CD4-positive, alpha-beta memory T cell (primary cell): ENCODE measurements at regions not wholly inside any gene's neighbourhood (a gene's known extent, or its start where the extent isn't known, plus 50 kb on each side); places are given as distances from the start of the nearest gene placed in this dataset.
A peak's percentile ranks its signal among the peaks of the same experiment; 100 is the strongest.
"Not testable (repeated sequence)": the region's sequence is repeated elsewhere in the genome, so short reads cannot be mapped to it uniquely, and the experiment has no call there.

Experiments
- CTCF ChIA-PET: fragments of 350-600 bp; sonication (Branson Sonifier 250); formaldehyde crosslinking; loops from one replicate; lab custom pipeline; 2021; ENCODE audit warnings: inconsistent platforms; ENCODE audit not compliant: partially characterized antibody; lab: Charles Lee
- POLR2A ChIA-PET: fragments of 350-600 bp; sonication (Branson Sonifier 250); formaldehyde crosslinking; loops from one replicate; lab custom pipeline; 2021; ENCODE audit not compliant: partially characterized antibody; lab: Charles Lee
- DNase-seq, 5 donors: peaks; one replicate each; pipeline versions ENCODE4 v3.0.0 to v3.0.0-alpha.2; 2020 to 2022; ENCODE audit warnings: mixed read lengths in 1 of 5
- H3K27ac ChIP-seq: one replicate; pipeline ENCODE4 v1.7.0; 2013; ENCODE audit warnings: low read depth, low read length
- H3K27me3 ChIP-seq: 2 replicates; pipeline ENCODE4 v1.7.0; 2013; ENCODE audit warnings: mild to moderate bottlenecking, low read length, moderate library complexity; ENCODE audit not compliant: insufficient read depth
- H3K36me3 ChIP-seq: 2 replicates; pipeline ENCODE4 v1.7.0; 2013; ENCODE audit warnings: mild to moderate bottlenecking, low read length, moderate library complexity; ENCODE audit not compliant: insufficient read depth
- H3K4me1 ChIP-seq: 2 replicates; pipeline ENCODE4 v1.7.0; 2013; ENCODE audit warnings: mild to moderate bottlenecking, low read length, moderate library complexity; ENCODE audit not compliant: insufficient read depth
- H3K4me3 ChIP-seq, 2 donors: one replicate each; pipeline ENCODE4 v1.7.0; 2013; ENCODE audit warnings: low read length in 2 of 2, mild to moderate bottlenecking in 1 of 2
- H3K9me3 ChIP-seq, 2 donors: one replicate each; pipeline ENCODE4 v1.7.0; 2013; ENCODE audit warnings: low read length in 2 of 2, control low read depth in 1 of 2; ENCODE audit not compliant: control insufficient read depth in 1 of 2
- H3K27ac Mint-ChIP-seq, 7 donors: one replicate each; pipeline ENCODE4 v1.8.0; 2020 to 2021; ENCODE audit warnings: mixed read lengths in 7 of 7, mild to moderate bottlenecking in 6 of 7, inconsistent platforms in 3 of 7, moderate library complexity in 3 of 7
- H3K27me3 Mint-ChIP-seq, 2 donors: one replicate each; pipeline ENCODE4 v1.8.0; 2020 to 2021; ENCODE audit warnings: mixed read lengths in 2 of 2
- H3K36me3 Mint-ChIP-seq, 2 donors: one replicate each; pipeline ENCODE4 v1.8.0; 2020 to 2021; ENCODE audit warnings: mixed read lengths in 2 of 2, inconsistent platforms in 1 of 2, mild to moderate bottlenecking in 1 of 2
- H3K4me1 Mint-ChIP-seq, 4 donors: one replicate each; pipeline ENCODE4 v1.8.0; 2020 to 2021; ENCODE audit warnings: mixed read lengths in 4 of 4, mild to moderate bottlenecking in 1 of 4
- H3K4me3 Mint-ChIP-seq, 8 donors: one replicate each; pipeline ENCODE4 v1.8.0; 2020 to 2021; ENCODE audit warnings: mixed read lengths in 8 of 8, mild to moderate bottlenecking in 7 of 8, moderate library complexity in 6 of 8, inconsistent platforms in 3 of 8
- H3K9me3 Mint-ChIP-seq, 8 donors: one replicate each; pipeline ENCODE4 v1.8.0; 2020 to 2021; ENCODE audit warnings: mixed read lengths in 8 of 8, mild to moderate bottlenecking in 5 of 8, inconsistent platforms in 3 of 8, moderate library complexity in 1 of 8
- intact Hi-C: fragments of 100-400 bp; cut with micrococcal nuclease; formaldehyde crosslinking; loops from one replicate; pipeline ENCODE4 v1.15.1; 2023

DNA sequence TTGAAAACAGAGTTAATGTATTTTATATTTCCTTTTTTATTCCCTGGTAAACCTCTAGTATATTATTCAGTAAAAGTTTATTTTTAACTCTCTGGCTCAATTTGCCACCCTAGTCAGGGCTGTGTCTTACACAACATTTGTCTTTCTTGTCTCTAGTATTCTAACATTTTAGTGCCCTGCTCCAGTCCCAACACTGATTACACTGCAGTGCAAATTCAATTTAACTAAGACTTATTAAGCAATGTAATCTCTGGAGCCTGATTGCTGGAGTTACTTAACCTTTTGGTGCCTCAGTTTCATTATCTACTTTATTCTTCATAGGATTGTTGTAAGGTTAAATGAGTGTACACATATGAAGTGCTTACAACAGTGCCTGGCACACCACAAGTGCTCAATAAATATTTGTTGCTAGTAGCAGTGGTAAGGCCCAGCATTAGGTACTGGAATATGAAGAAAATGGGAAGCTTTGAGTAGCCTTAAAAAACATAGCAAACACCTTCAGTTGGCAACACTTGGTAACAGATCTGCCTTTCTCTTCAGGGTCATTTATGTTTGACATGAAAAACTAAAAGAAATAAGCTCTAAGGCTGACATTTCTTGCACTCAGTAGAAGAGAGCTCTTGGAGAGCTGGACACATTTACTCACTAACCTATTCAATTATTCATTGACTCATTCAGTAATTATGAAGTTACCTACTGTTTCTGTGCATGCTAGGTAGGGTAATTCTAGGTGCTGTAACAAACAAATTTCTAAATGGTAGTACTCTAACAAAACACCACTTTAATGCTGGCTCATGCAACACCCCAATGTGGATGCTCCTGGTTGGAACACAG lies 364.5 kb upstream of the EPHA3 start:
- Histone ChIP-seq H3K27me3 (no peaks in the 10 kb centered on the region), H3K4me3 (no peak overlapping the region), H3K9me3 (no peaks in the 10 kb centered on the region), H3K4me1 (no peaks in the 10 kb centered on the region), H3K36me3 (no peaks in the 10 kb centered on the region), H3K27ac (no peak overlapping the region)
- H3K36me3 Mint-ChIP-seq: no peaks in the 10 kb centered on the region
- no peaks in the 10 kb centered on the region for H3K4me1 Mint-ChIP-seq
- peaks cover 2 to 12% (median 8%) of the 10 kb centered on the region in 8 donors for H3K9me3 Mint-ChIP-seq
- CTCF ChIA-PET: no interaction called here
- no peak overlapping the region for H3K27ac Mint-ChIP-seq
- intact Hi-C loops: no loop called here
- H3K27me3 Mint-ChIP-seq: no peaks in the 10 kb centered on the region
- no peak overlapping the region for H3K4me3 Mint-ChIP-seq
- DNase-seq: no peak
- POLR2A ChIA-PET: no interaction called here

DNA sequence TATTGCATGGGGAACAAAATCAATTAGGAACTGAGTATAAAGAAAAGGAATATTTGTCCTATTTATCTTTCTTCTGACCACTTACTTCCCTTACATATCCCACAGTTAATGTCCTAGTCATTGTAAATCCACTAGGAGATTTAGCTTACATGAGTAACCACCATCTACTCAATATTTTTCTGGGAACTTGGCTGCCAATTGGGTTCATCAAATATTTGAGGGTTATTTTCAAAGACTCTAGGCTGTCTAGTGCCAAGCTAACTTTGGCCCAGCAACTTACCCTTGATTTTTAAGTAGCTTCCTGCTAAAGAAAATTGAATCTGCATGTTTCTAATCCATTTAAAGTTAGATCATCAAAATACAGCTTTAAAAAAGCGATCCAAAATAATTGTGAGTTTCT lies 362.5 kb upstream of the EPHA3 start:
- Mint-ChIP-seq H3K9me3 (peaks cover 4 to 17% (median 10%) of the 10 kb centered on the region in 8 donors), H3K27me3 (no peaks in the 10 kb centered on the region), H3K4me1 (no peaks in the 10 kb centered on the region), H3K36me3 (no peaks in the 10 kb centered on the region), H3K4me3 (no peak overlapping the region), H3K27ac (no peak overlapping the region)
- Histone ChIP-seq H3K4me1 (no peaks in the 10 kb centered on the region), H3K27me3 (no peaks in the 10 kb centered on the region), H3K9me3 (no peaks in the 10 kb centered on the region), H3K36me3 (no peaks in the 10 kb centered on the region), H3K4me3 (no peak overlapping the region), H3K27ac (no peak overlapping the region)
- intact Hi-C loops: no loop called here
- DNase-seq: no peak
- ChIA-PET CTCF (no interaction called here), POLR2A (no interaction called here)

GRCh38 chr3:88747145-88747544 lies 360.3 kb upstream of the EPHA3 start:
- H3K27me3 Mint-ChIP-seq, H3K36me3 ChIP-seq, H3K4me3 ChIP-seq, H3K4me3 Mint-ChIP-seq, POLR2A ChIA-PET, intact Hi-C loops, DNase-seq, H3K27ac Mint-ChIP-seq, H3K27me3 ChIP-seq, H3K36me3 Mint-ChIP-seq, H3K4me1 ChIP-seq, H3K9me3 ChIP-seq, H3K27ac ChIP-seq, CTCF ChIA-PET, H3K4me1 Mint-ChIP-seq: not testable (repeated sequence)
- H3K9me3 Mint-ChIP-seq: peaks cover 4 to 17% (median 10%) of the 10 kb centered on the region in 8 donors

GRCh38 chr3:88758676-88759075 lies 348.7 kb upstream of the EPHA3 start:
- Mint-ChIP-seq H3K9me3 (peaks cover 0 to 10% (median 5%) of the 10 kb centered on the region in 8 donors), H3K27me3 (no peaks in the 10 kb centered on the region)
- POLR2A ChIA-PET: no interaction called here

DNA sequence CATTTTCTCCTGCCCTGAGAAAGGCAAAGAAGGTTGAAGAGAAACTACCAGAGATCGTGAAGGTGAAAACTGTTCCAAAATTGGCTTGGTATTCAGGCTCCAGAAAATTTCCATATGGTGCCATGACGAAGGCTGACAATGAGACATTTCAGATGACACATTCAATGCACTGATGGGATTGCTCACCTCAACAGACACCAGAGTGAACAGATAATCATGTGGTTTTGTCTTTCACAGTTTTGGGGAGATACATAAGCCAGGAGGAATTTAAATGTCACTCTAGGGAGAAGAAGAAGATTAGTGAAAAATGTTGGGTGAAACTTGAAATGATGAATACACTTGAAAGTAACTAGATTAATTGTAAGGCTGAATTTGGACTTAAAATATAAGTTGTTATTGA lies 339.7 kb upstream of the EPHA3 start:
- H3K36me3 ChIP-seq: no peaks in the 10 kb centered on the region
- no peak overlapping the region for H3K27ac Mint-ChIP-seq
- no peak overlapping the region for H3K4me3 Mint-ChIP-seq

More at GRCh38 chr3:88758676-88759075, 348.7 kb upstream of the EPHA3 start:
- Mint-ChIP-seq H3K4me3 (peak overlapping the region in 1 of 8 donors; percentile 59), H3K27ac (no peak overlapping the region), H3K36me3 (no peaks in the 10 kb centered on the region), H3K4me1 (no peaks in the 10 kb centered on the region)
- no peak overlapping the region for H3K4me3 ChIP-seq
- H3K27ac ChIP-seq: no peak overlapping the region
- no peaks in the 10 kb centered on the region for H3K27me3 ChIP-seq
- no peaks in the 10 kb centered on the region for H3K36me3 ChIP-seq
- intact Hi-C loops: no loop called here
- CTCF ChIA-PET: no interaction called here
- no peaks in the 10 kb centered on the region for H3K9me3 ChIP-seq
- no peak for DNase-seq
- no peaks in the 10 kb centered on the region for H3K4me1 ChIP-seq

GRCh38 chr3:88773766-88774165 lies 333.7 kb upstream of the EPHA3 start:
- Mint-ChIP-seq H3K36me3 (no peaks in the 10 kb centered on the region), H3K4me3 (no peak overlapping the region), H3K4me1 (no peaks in the 10 kb centered on the region), H3K9me3 (peaks cover 4 to 18% (median 9%) of the 10 kb centered on the region in 8 donors), H3K27ac (no peak overlapping the region), H3K27me3 (no peaks in the 10 kb centered on the region)
- H3K27ac ChIP-seq: no peak overlapping the region
- H3K9me3 ChIP-seq: no peaks in the 10 kb centered on the region
- H3K36me3 ChIP-seq: no peaks in the 10 kb centered on the region
- H3K4me1 ChIP-seq: no peaks in the 10 kb centered on the region
- intact Hi-C loops: no loop called here
- no peak overlapping the region for H3K4me3 ChIP-seq
- H3K27me3 ChIP-seq: no peaks in the 10 kb centered on the region
- no peak for DNase-seq
- ChIA-PET POLR2A (no interaction called here), CTCF (no interaction called here)

More for the DNA sequence above, 339.7 kb upstream of the EPHA3 start:
- ChIA-PET POLR2A (no interaction called here), CTCF (no interaction called here)
- Histone ChIP-seq H3K4me1 (no peaks in the 10 kb centered on the region), H3K27ac (no peak overlapping the region), H3K4me3 (no peak overlapping the region), H3K27me3 (no peaks in the 10 kb centered on the region), H3K9me3 (no peaks in the 10 kb centered on the region)
- Mint-ChIP-seq H3K4me1 (no peaks in the 10 kb centered on the region), H3K27me3 (no peaks in the 10 kb centered on the region), H3K9me3 (peaks cover under 1 to 17% (median 9%) of the 10 kb centered on the region in 8 donors), H3K36me3 (no peaks in the 10 kb centered on the region)
- DNase-seq: no peak
- intact Hi-C loops: no loop called here

DNA sequence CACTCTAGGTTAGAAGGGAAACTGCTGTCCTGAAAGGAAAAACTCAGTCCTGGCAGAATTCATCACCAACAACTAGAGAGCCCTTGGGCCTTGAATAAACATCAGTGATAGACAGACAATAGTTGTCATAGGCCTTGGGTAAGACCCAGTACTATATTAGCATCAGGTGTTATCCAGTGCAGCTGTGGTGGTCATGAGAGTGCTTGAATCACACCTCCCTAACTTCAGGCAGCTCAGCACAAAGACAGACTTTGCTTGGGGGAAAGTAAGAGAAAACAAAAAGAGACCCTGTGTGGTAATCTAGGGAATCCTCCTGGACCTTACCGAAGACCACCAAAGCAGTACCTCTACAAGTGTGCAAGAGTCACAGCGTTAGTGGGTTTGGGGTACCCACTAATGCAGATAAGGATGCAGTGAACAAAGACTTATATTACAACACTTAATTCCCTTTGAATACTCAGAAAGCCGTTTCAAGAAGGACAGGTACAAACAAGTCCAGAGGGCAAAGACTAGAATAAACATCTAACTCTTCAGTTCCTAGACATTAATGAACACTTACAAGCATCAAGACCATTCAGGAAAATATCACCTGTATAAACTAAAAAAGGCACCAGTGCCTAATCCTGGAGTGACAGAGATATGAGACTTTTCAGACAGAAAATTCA lies 332.3 kb upstream of the EPHA3 start:
- Histone ChIP-seq H3K36me3 (no peaks in the 10 kb centered on the region), H3K27ac (no peak overlapping the region), H3K27me3 (no peaks in the 10 kb centered on the region), H3K4me1 (no peaks in the 10 kb centered on the region), H3K9me3 (no peaks in the 10 kb centered on the region), H3K4me3 (no peak overlapping the region)
- Mint-ChIP-seq H3K4me1 (no peaks in the 10 kb centered on the region), H3K27me3 (no peaks in the 10 kb centered on the region), H3K27ac (no peak overlapping the region), H3K4me3 (no peak overlapping the region), H3K36me3 (no peaks in the 10 kb centered on the region), H3K9me3 (peaks cover 0 to 18% (median 9%) of the 10 kb centered on the region in 8 donors)
- POLR2A ChIA-PET: no interaction called here
- intact Hi-C loops: no loop called here
- CTCF ChIA-PET: no interaction called here
- DNase-seq: no peak
